Neuron (in vitro differentiated cells): ENCODE measurements at regions not wholly inside any gene's neighbourhood (a gene's known extent, or its start where the extent isn't known, plus 50 kb on each side); places are given as distances from the start of the nearest gene placed in this dataset.
A peak's percentile ranks its signal among the peaks of the same experiment; 100 is the strongest.

Source experiments
- H2AFZ ChIP-seq: one replicate; pipeline ENCODE4 v1.6.1; 2013; ENCODE audit warnings: low read depth, mild to moderate bottlenecking, inconsistent platforms, low read length, moderate library complexity
- H3K27me3 ChIP-seq: one replicate; pipeline ENCODE4 v1.6.1; 2013; ENCODE audit warnings: low read length; ENCODE audit not compliant: insufficient read depth
- H3K36me3 ChIP-seq: one replicate; pipeline ENCODE4 v1.6.1; 2013; ENCODE audit warnings: low read length; ENCODE audit not compliant: insufficient read depth
- H3K4me1 ChIP-seq: one replicate; pipeline ENCODE4 v1.6.1; 2013; ENCODE audit warnings: low read length; ENCODE audit not compliant: insufficient read depth
- H3K4me3 ChIP-seq: 2 replicates; pipeline ENCODE4 v1.5.1; 2013; ENCODE audit warnings: mild to moderate bottlenecking, low read length, moderate library complexity
- H3K9me3 ChIP-seq: one replicate; pipeline ENCODE4 v1.6.1; 2013; ENCODE audit warnings: low read length

GRCh38 chr6:55696501-55696900 is 117.5 kb upstream of the HMGCLL1 start:
- Histone ChIP-seq H3K9me3 (no peaks in the 10 kb centered on the region), H3K27me3 (no peaks in the 10 kb centered on the region), H3K4me1 (peaks cover 31% of the 10 kb centered on the region), H2AFZ (no peak overlapping the region), H3K36me3 (no peaks in the 10 kb centered on the region), H3K4me3 (no peak overlapping the region)

- H3K4me1 ChIP-seq: peaks cover 31% of the 10 kb centered on the region
- H3K36me3 ChIP-seq: no peaks in the 10 kb centered on the region
- H3K4me3 ChIP-seq: no peak overlapping the region
- no peaks in the 10 kb centered on the region for H3K27me3 ChIP-seq
- no peak overlapping the region for H2AFZ ChIP-seq
- no peaks in the 10 kb centered on the region for H3K9me3 ChIP-seq
Observed at GRCh38 chr6:55696041-55696440, 117.0 kb upstream of the HMGCLL1 start.

- Histone ChIP-seq H3K4me3 (no peak overlapping the region), H3K27me3 (no peaks in the 10 kb centered on the region), H3K4me1 (peaks cover 31% of the 10 kb centered on the region), H3K36me3 (no peaks in the 10 kb centered on the region), H3K9me3 (no peaks in the 10 kb centered on the region), H2AFZ (no peak overlapping the region)
Observed at GRCh38 chr6:55694759-55695158, 115.8 kb upstream of the HMGCLL1 start.

- Histone ChIP-seq H3K9me3 (no peaks in the 10 kb centered on the region), H2AFZ (peak overlapping the region; percentile 59), H3K4me3 (no peak overlapping the region), H3K4me1 (peaks cover 31% of the 10 kb centered on the region), H3K27me3 (no peaks in the 10 kb centered on the region), H3K36me3 (no peaks in the 10 kb centered on the region)
Observed at GRCh38 chr6:55694148-55694547, 115.2 kb upstream of the HMGCLL1 start.

- no peaks in the 10 kb centered on the region for H3K27me3 ChIP-seq
- peaks cover 26% of the 10 kb centered on the region for H3K4me1 ChIP-seq
- no peaks in the 10 kb centered on the region for H3K36me3 ChIP-seq
- no peak overlapping the region for H3K4me3 ChIP-seq
- H2AFZ ChIP-seq: no peak overlapping the region
- peaks cover 2% of the 10 kb centered on the region for H3K9me3 ChIP-seq
Observed at GRCh38 chr6:55679503-55679902, 100.5 kb upstream of the HMGCLL1 start.

- Histone ChIP-seq H2AFZ (peak overlapping the region; percentile 11), H3K9me3 (peaks cover 2% of the 10 kb centered on the region), H3K27me3 (no peaks in the 10 kb centered on the region), H3K4me1 (peaks cover 28% of the 10 kb centered on the region), H3K36me3 (no peaks in the 10 kb centered on the region), H3K4me3 (no peak overlapping the region)
Observed at GRCh38 chr6:55678330-55679224, 99.6 kb upstream of the HMGCLL1 start.

GRCh38 chr6:55676736-55677135 is 97.7 kb upstream of the HMGCLL1 start:
- Histone ChIP-seq H3K4me1 (peaks cover 46% of the 10 kb centered on the region), H3K36me3 (no peaks in the 10 kb centered on the region), H2AFZ (no peak overlapping the region), H3K4me3 (no peak overlapping the region), H3K27me3 (no peaks in the 10 kb centered on the region), H3K9me3 (no peaks in the 10 kb centered on the region)

GRCh38 chr6:55675941-55676340 is 96.9 kb upstream of the HMGCLL1 start:
- Histone ChIP-seq H3K9me3 (no peaks in the 10 kb centered on the region), H3K27me3 (no peaks in the 10 kb centered on the region), H3K4me3 (no peak overlapping the region), H3K4me1 (peaks cover 53% of the 10 kb centered on the region), H2AFZ (no peak overlapping the region), H3K36me3 (no peaks in the 10 kb centered on the region)

GRCh38 chr6:55674672-55675071 is 95.7 kb upstream of the HMGCLL1 start:
- Histone ChIP-seq H3K9me3 (no peaks in the 10 kb centered on the region), H3K36me3 (no peaks in the 10 kb centered on the region), H3K27me3 (no peaks in the 10 kb centered on the region), H3K4me1 (peaks cover 64% of the 10 kb centered on the region), H3K4me3 (no peak overlapping the region), H2AFZ (no peak overlapping the region)

GRCh38 chr6:55670850-55671413 is 91.9 kb upstream of the HMGCLL1 start:
- H3K4me1 ChIP-seq: peaks cover 58% of the 10 kb centered on the region
- no peak overlapping the region for H2AFZ ChIP-seq
- no peaks in the 10 kb centered on the region for H3K27me3 ChIP-seq
- H3K4me3 ChIP-seq: no peak overlapping the region
- no peaks in the 10 kb centered on the region for H3K36me3 ChIP-seq
- no peaks in the 10 kb centered on the region for H3K9me3 ChIP-seq

GRCh38 chr6:55669028-55669427 is 90.0 kb upstream of the HMGCLL1 start:
- no peaks in the 10 kb centered on the region for H3K27me3 ChIP-seq
- H2AFZ ChIP-seq: no peak overlapping the region
- peaks cover 50% of the 10 kb centered on the region for H3K4me1 ChIP-seq
- no peak overlapping the region for H3K4me3 ChIP-seq
- H3K36me3 ChIP-seq: no peaks in the 10 kb centered on the region
- peaks cover 1% of the 10 kb centered on the region for H3K9me3 ChIP-seq

GRCh38 chr6:55668591-55668990 is 89.6 kb upstream of the HMGCLL1 start:
- Histone ChIP-seq H3K4me3 (no peak overlapping the region), H2AFZ (peak overlapping the region; percentile 61), H3K4me1 (peaks cover 50% of the 10 kb centered on the region), H3K9me3 (peaks cover 1% of the 10 kb centered on the region), H3K36me3 (no peaks in the 10 kb centered on the region), H3K27me3 (no peaks in the 10 kb centered on the region)

GRCh38 chr6:55667341-55667740 is 88.3 kb upstream of the HMGCLL1 start:
- Histone ChIP-seq H3K4me1 (peaks cover 39% of the 10 kb centered on the region), H3K4me3 (no peak overlapping the region), H3K36me3 (no peaks in the 10 kb centered on the region), H2AFZ (no peak overlapping the region), H3K27me3 (no peaks in the 10 kb centered on the region), H3K9me3 (peaks cover 1% of the 10 kb centered on the region)
